ENCODE measurements at regions not wholly inside any gene's neighbourhood (a gene's known extent, or its start where the extent isn't known, plus 50 kb on each side); places are given as distances from the start of the nearest gene placed in this dataset.

- no peaks in the 10 kb centered on the region for H3K9me3 ChIP-seq (ENCODE audit: insufficient read depth, low read length, severe bottlenecking)
- ATAC-seq (ENCODE audit: insufficient read depth, low read depth) (no peak), DNase-seq (no peak)
- H4K20me1 ChIP-seq (ENCODE audit: insufficient read depth, low read length) = no peaks in the 10 kb centered on the region; the same call in 1 of the 2 replicates
- no peak overlapping the region for H3K9ac ChIP-seq (ENCODE audit: low read depth, low read length)
- no peak overlapping the region for H3K4me2 ChIP-seq (ENCODE audit: insufficient read depth, low read length)
- H3K27ac ChIP-seq (ENCODE audit: low read length) = no peak overlapping the region
- H2AFZ ChIP-seq (ENCODE audit: low read depth, low read length) = no peak overlapping the region
- H3K36me3 ChIP-seq (ENCODE audit: insufficient read depth, low read length) = no peaks in the 10 kb centered on the region
- no peak overlapping the region for H3K4me3 ChIP-seq (ENCODE audit: low read depth in 1 of 2, low read length in 2 of 2)
- no peaks in the 10 kb centered on the region for H3K79me2 ChIP-seq (ENCODE audit: insufficient read depth, low read length)
- H3K4me1 ChIP-seq (ENCODE audit: insufficient read depth, low read length) = no peaks in the 10 kb centered on the region
- no peaks in the 10 kb centered on the region for H3K27me3 ChIP-seq (ENCODE audit: insufficient read depth, low read length, poor library complexity)
- TF ChIP-seq CTCF (IDR thresholded peaks at IDR 0.05; ENCODE audit: borderline replicate concordance, extremely low read depth, low read length, poor library complexity, severe bottlenecking) = no peak
- TF ChIP-seq EZH2 (IDR thresholded peaks at IDR 0.05; ENCODE audit: borderline replicate concordance, low read depth, low read length, severe bottlenecking) = no peak
Observed at GRCh38 chr4:26217481-26217880, 103.3 kb upstream of the RBPJ start.

DNA sequence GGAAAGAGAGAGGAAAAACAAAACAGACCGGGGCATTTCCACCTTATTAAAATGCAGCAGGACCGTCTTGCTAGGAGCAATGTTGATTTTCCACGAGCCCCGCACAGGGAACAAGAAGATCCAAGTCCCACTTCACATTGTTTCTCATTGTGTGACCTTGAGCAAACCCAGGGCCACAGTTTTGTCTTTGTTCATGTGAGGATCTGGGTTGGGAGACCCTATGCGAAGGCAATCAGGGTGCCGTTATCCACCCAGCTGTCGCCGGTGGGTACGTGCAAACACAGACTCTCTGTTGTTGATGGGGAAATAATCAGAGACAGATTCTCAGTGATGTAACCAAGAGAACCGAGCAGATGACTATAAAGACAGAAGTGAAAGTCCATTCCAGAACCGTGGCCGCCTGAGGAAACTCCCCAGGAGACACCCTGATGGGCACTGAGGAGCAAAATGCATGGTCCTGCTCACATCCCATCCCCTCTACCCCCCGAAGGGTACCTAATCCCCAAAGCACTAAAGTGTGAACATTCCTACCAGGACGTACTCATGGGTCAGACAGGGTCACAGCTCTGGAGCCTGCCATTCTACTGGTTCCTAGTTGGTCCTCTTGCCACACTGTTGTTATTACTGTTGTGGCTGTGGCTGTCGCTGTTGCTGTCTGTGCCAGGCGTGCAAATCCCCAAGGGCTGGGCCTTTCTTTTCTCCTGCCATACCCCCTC is 102.7 kb upstream of the RBPJ start:
- no peak overlapping the region for H3K27ac ChIP-seq (ENCODE audit: low read length)
- H3K9me3 ChIP-seq (ENCODE audit: insufficient read depth, low read length, severe bottlenecking) = no peaks in the 10 kb centered on the region
- H3K4me2 ChIP-seq (ENCODE audit: insufficient read depth, low read length) = no peak overlapping the region
- no peaks in the 10 kb centered on the region for H3K27me3 ChIP-seq (ENCODE audit: insufficient read depth, low read length, poor library complexity)
- ATAC-seq (ENCODE audit: insufficient read depth, low read depth) = no peak
- DNase-seq = no peak
- no peak overlapping the region for H2AFZ ChIP-seq (ENCODE audit: low read depth, low read length)
- H4K20me1 ChIP-seq (ENCODE audit: insufficient read depth, low read length) = no peaks in the 10 kb centered on the region; the same call in 1 of the 2 replicates
- no peak overlapping the region for H3K4me3 ChIP-seq (ENCODE audit: low read depth in 1 of 2, low read length in 2 of 2)
- no peak for TF ChIP-seq EZH2 (IDR thresholded peaks at IDR 0.05; ENCODE audit: borderline replicate concordance, low read depth, low read length, severe bottlenecking)
- TF ChIP-seq CTCF (IDR thresholded peaks at IDR 0.05; ENCODE audit: borderline replicate concordance, extremely low read depth, low read length, poor library complexity, severe bottlenecking) = no peak
- no peaks in the 10 kb centered on the region for H3K79me2 ChIP-seq (ENCODE audit: insufficient read depth, low read length)
- H3K9ac ChIP-seq (ENCODE audit: low read depth, low read length) = no peak overlapping the region
- no peaks in the 10 kb centered on the region for H3K36me3 ChIP-seq (ENCODE audit: insufficient read depth, low read length)
- H3K4me1 ChIP-seq (ENCODE audit: insufficient read depth, low read length) = no peaks in the 10 kb centered on the region

- no peaks in the 10 kb centered on the region for H3K79me2 ChIP-seq (ENCODE audit: insufficient read depth, low read length)
- no peaks in the 10 kb centered on the region for H3K36me3 ChIP-seq (ENCODE audit: insufficient read depth, low read length)
- H3K4me2 ChIP-seq (ENCODE audit: insufficient read depth, low read length) = no peak overlapping the region
- ATAC-seq (ENCODE audit: insufficient read depth, low read depth) (no peak), DNase-seq (no peak)
- H3K27ac ChIP-seq (ENCODE audit: low read length) = no peak overlapping the region
- H4K20me1 ChIP-seq (ENCODE audit: insufficient read depth, low read length) = no peaks in the 10 kb centered on the region; the same call in 1 of the 2 replicates
- H3K27me3 ChIP-seq (ENCODE audit: insufficient read depth, low read length, poor library complexity) = no peaks in the 10 kb centered on the region
- H3K4me1 ChIP-seq (ENCODE audit: insufficient read depth, low read length) = no peaks in the 10 kb centered on the region
- H2AFZ ChIP-seq (ENCODE audit: low read depth, low read length) = no peak overlapping the region
- TF ChIP-seq EZH2 (IDR thresholded peaks at IDR 0.05; ENCODE audit: borderline replicate concordance, low read depth, low read length, severe bottlenecking) (no peak), CTCF (IDR thresholded peaks at IDR 0.05; ENCODE audit: borderline replicate concordance, extremely low read depth, low read length, poor library complexity, severe bottlenecking) (no peak)
- H3K4me3 ChIP-seq (ENCODE audit: low read depth in 1 of 2, low read length in 2 of 2) = no peak overlapping the region
- no peak overlapping the region for H3K9ac ChIP-seq (ENCODE audit: low read depth, low read length)
- no peaks in the 10 kb centered on the region for H3K9me3 ChIP-seq (ENCODE audit: insufficient read depth, low read length, severe bottlenecking)
Observed at GRCh38 chr4:26218677-26219605, 101.9 kb upstream of the RBPJ start.
